ENCODE measurements at regions not wholly inside any gene's neighbourhood (a gene's known extent, or its start where the extent isn't known, plus 50 kb on each side); places are given as distances from the start of the nearest gene placed in this dataset.

- DNase-seq (ENCODE audit: low spot score) = no peak
Measured at GRCh38 chr1:193312432-193312831, 126.0 kb upstream of the B3GALT2 start.

DNA sequence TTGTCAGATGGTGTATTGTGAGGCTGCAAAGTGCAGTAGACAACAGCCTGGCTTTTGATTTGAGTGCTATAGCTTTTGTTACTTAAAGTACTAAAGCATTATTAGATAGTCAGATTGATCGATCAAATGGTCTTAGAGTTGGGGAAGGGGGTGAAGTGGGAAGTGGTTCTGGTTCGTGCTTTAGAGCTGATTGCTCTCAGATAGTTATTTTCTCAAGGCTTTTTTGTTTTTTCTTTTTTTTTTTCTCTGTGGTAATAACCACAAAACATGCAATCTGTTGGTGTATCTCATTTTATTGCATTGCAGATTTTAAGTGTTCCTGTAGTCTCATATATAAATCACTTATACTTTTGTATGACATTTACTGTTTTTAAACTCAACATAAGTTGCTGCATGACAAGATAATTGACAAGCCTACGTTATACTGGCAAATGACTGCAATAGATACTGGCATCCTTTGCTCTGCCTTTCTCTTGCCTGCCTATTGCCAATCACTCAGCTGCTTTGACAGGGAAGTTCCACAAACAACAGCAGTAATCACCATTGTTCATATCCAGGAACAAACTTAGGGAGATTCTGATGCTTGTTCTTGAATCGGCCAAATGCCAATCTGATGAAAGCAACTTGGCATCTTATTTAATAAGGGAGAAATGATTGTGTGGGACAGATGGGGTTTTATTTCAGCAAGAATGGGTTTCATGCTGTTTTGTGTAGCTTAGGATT, 125.0 kb upstream of the B3GALT2 start:
- DNase-seq (ENCODE audit: low spot score) = no peak

DNA sequence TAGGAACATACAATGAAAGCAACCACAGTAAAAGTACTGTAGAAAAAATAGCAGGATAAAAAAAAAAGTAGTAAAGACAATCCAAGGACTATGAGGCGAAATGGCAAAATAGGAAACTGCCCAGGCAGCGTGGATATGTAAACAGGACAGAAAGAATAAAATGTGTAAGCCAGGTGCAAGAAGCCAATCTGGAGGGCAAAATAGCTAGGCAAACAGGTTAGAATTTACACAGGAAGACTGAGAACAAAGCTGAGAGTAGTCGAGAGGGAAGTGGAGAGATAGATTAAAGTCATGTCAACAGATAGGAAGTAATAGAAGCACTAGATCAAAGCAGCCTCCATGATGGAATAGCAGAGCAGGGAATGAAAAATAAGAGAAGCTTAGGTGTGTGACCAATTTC, 124.2 kb upstream of the B3GALT2 start:
- DNase-seq (ENCODE audit: low spot score) = no peak

DNA sequence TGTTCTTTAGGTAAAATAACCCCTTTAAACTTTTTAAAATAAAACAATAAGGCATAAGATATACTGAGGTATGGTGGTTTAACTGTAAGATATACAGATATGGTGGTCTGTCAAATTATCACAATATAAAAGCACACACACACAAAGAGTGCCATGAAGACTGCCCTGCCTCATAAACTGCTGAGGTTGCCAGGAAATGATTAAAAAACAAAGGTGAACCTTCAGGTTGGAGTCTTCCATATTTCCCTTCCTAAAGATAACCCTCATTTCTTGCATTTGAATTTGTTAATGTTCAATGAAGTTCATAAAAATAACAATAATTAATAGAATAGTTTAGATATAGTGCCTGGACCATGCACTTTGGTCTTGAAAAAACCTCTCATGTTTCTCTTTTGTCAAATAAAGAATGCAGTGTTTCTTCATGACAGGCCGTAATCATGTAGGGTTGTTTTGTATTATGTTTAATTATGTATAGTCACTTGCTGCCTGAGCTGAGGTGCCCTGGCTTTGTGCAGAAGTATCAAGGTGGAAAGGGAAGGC, 123.6 kb upstream of the B3GALT2 start:
- no peak for DNase-seq (ENCODE audit: low spot score)

GRCh38 chr1:193308438-193308837, 122.0 kb upstream of the B3GALT2 start:
- DNase-seq (ENCODE audit: low spot score) = no peak

- DNase-seq (ENCODE audit: low spot score) = no peak
Measured at GRCh38 chr1:193306430-193306829, 120.0 kb upstream of the B3GALT2 start.
